GM12873 (cell line): ENCODE measurements at regions not wholly inside any gene's neighbourhood (a gene's known extent, or its start where the extent isn't known, plus 50 kb on each side); places are given as distances from the start of the nearest gene placed in this dataset.
A peak's percentile ranks its signal among the peaks of the same experiment; 100 is the strongest.

Experiments used
- TF ChIP-seq, protein P1 (sequence below): IDR thresholded peaks from 2 replicates; pipeline ENCODE4 v1.5.1; 2012; ENCODE audit warnings: low read depth, mild to moderate bottlenecking, moderate library complexity, low read length, control low read depth; ENCODE audit not compliant: insufficient read depth; ENCODE audit errors: missing control alignments

DNA sequence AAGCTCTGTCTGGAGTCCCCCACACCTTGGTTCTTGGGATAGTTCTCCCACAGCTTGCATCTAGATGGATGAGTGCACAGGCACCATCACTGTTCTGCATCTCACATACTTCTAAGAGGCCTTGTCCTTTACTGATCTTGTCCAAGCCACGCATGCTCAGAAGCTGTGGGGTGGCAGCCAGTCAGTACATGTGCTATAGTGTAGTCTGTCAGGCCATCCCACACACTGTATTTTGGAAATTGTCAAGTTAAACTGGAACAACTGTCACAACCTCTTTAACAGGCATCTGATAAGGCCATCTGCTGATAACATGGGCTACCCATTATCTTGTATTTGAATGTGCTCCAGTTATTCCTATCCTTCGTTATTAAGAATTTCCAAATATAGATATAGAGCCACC lies 296.5 kb upstream of the AZI2 start:
- TF ChIP-seq, protein P1, sequence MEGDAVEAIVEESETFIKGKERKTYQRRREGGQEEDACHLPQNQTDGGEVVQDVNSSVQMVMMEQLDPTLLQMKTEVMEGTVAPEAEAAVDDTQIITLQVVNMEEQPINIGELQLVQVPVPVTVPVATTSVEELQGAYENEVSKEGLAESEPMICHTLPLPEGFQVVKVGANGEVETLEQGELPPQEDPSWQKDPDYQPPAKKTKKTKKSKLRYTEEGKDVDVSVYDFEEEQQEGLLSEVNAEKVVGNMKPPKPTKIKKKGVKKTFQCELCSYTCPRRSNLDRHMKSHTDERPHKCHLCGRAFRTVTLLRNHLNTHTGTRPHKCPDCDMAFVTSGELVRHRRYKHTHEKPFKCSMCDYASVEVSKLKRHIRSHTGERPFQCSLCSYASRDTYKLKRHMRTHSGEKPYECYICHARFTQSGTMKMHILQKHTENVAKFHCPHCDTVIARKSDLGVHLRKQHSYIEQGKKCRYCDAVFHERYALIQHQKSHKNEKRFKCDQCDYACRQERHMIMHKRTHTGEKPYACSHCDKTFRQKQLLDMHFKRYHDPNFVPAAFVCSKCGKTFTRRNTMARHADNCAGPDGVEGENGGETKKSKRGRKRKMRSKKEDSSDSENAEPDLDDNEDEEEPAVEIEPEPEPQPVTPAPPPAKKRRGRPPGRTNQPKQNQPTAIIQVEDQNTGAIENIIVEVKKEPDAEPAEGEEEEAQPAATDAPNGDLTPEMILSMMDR = no peak

DNA sequence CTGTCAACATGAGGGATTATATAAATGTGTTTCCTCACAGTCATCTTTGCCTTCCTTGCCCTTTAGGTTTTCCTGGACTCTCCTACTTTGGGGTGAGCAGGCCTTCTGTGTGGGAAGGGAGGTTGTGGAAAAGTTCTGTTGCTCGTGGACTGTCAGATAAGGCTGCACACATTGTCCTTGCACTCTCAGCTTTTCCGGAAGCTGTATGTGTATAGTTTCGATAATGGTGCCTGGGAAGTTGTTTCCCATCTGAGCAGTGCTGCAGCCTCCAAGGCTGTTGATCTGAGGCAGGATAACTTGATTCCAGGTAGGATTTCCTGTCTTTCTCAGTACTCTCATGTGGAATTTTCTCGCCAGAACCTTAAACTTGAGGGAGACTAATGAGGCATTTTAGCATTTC lies 297.8 kb upstream of the AZI2 start:
- TF ChIP-seq, protein P1 = no peak

DNA sequence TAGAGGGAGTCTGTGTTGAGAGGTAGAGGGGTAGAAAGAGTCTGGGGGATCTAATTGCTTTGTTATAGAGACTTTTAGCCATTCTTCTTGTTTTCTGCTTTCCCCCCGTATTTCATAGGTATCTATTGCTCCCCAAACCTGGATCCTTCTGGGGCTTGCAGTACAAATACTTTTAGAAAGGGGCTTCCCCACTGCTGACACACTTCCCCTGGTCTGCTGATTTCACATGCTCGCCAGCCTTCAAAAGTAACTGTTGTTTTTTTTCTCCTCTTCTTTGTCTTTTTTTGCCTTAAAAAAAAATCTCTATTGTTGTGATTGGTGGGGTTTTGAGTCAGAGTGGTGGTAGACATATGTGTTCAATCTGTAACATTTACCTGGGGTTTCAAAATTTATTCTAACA lies 300.6 kb upstream of the AZI2 start:
- TF ChIP-seq, protein P1 = no peak

DNA sequence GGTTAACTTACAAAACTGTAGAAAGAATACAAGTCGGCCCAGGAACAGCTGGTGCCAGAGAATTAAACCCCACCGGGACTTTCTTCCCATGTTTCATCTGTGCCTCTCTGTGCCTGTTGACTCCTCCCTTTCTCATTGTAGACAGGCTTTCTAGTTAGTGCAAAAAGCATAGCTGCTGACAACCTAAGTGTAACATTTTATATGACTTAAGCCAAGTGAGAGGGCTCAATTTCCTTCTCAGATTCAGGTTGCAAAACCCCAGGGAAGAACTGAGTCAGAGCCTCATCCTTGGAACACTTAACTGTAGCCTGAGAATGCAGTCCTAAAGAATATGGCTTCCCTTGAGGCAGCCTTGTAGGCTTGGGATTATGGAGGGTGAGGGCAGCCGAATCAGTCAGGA lies 302.5 kb upstream of the AZI2 start:
- TF ChIP-seq, protein P1 = no peak

DNA sequence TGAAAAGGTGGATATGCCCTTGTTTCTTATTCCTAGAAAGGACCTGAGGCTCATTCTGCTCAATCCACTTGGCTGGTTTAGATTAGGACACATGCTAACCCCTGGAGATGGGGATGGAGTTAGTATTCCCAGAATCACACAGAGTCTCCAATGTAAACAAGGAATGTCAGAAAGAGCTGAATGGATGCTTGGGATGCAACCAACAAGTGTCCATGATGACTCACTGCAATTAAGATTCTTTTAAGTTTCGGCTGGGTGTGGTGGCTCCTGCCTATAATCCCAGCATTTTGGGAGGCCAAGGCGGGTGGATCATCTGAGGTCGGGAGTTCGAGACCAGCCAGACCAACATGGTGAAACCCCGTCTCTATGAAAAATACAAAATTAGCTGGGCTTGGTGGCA lies 315.5 kb upstream of the AZI2 start:
- TF ChIP-seq, protein P1 = no peak

DNA sequence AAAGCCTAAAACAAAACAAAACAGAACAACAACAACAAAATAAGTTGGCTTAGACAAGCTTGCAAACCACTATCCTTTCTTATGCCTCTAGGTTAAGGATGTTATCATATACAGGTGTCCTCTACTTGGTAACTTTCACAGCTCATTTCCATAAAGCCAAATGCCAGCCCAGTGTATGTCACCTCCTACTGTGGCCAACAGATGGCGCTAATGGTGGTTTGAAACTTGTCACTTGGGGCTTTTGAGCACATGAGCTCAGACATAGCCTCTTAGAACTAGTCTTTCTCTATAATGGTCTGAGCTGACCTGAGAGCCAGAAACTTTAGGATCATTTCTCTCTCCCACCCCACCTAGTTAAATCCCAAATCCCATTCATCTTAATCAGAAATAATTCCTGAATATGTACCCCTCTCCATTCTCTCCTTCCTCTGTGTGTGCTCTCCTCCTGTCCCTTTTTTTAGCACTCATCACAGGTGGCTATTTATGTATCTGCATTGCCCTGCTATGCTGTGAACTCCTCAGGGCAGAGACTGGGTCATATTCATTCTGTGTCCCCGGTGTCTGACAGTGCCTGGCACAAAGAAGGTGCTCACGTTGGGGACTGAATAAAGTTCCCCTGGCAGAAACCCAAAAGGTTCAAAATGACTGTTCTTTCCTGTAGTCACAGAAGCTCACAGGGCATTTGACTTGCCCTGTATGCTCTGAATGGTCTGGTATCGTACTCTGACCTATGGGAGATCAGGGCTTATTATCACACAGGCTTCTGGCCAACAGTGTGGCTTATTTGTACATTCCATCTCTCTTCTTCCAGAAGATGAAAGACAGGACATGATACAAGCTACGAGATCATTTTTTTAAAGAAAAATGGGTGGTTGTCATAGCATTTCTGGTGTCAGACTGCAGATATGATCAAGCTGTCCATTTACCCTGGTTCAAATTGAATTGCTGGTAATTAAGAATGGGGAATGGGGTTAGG lies 319.3 kb upstream of the AZI2 start:
- TF ChIP-seq, protein P1 = peak; percentile 88

DNA sequence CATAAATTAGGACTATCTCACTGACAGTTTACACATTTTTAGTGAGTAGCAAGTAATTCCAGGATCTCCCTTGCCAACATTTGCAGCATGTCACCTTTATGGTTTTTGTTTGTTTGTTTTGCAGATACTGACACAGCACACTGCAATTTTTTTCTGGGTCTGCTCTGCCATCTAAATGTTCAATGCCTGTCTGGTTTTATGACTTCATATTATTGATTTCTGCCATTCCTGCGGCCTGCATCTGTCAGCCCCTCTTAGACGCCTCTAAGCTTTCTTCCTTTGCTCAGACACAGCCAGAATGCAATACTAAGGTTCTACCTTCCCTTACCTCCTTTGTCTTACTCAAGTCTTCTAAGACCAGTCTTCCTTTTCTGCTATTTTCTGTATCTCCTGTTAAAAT lies 321.2 kb upstream of the AZI2 start:
- TF ChIP-seq, protein P1 = no peak
